ENCODE measurements at regions not wholly inside any gene's neighbourhood (a gene's known extent, or its start where the extent isn't known, plus 50 kb on each side); places are given as distances from the start of the nearest gene placed in this dataset.

GRCh38 chr7:114784746-114785145 lies 137.1 kb upstream of the MDFIC start:
- TF ChIP-seq POLR2A (IDR thresholded peaks at IDR 0.05) (no peak), CTCF (IDR thresholded peaks at IDR 0.05) (no peak)
- no peak for DNase-seq
- 63 to 86% methylated on average over 1 of the region's 1 CpG for WGBS, 2 donors
- intact Hi-C loops (cut with DNase I), result no loop called here
- H3K27me3 ChIP-seq, result no peaks in the 10 kb centered on the region
- no peak overlapping the region for H3K4me3 ChIP-seq (replicated peaks in 1 of 3)
- no peaks in the 10 kb centered on the region for H3K36me3 ChIP-seq
- no peaks in the 10 kb centered on the region for H3K9me3 ChIP-seq
- no peaks in the 10 kb centered on the region for H3K4me1 ChIP-seq
- no peak overlapping the region for H3K27ac ChIP-seq

GRCh38 chr7:114785496-114785895 lies 136.4 kb upstream of the MDFIC start:
- TF ChIP-seq CTCF (IDR thresholded peaks at IDR 0.05) (no peak), POLR2A (IDR thresholded peaks at IDR 0.05) (no peak)
- Histone ChIP-seq H3K27ac (no peak overlapping the region), H3K27me3 (no peaks in the 10 kb centered on the region), H3K4me1 (no peaks in the 10 kb centered on the region), H3K9me3 (no peaks in the 10 kb centered on the region), H3K4me3 (replicated peaks in 1 of 3) (no peak overlapping the region), H3K36me3 (no peaks in the 10 kb centered on the region)
- WGBS, 2 donors, result 47 to 53% methylated on average over 3 of the region's 3 CpGs
- no peak for DNase-seq
- intact Hi-C loops (cut with DNase I), result no loop called here

GRCh38 chr7:114786455-114786854 lies 135.4 kb upstream of the MDFIC start:
- no peaks in the 10 kb centered on the region for H3K9me3 ChIP-seq
- no peak overlapping the region for H3K4me3 ChIP-seq (replicated peaks in 1 of 3)
- intact Hi-C loops (cut with DNase I), result no loop called here
- H3K27ac ChIP-seq, result no peak overlapping the region
- TF ChIP-seq CTCF (IDR thresholded peaks at IDR 0.05), result no peak
- TF ChIP-seq POLR2A (IDR thresholded peaks at IDR 0.05), result no peak
- no peaks in the 10 kb centered on the region for H3K36me3 ChIP-seq
- H3K27me3 ChIP-seq, result no peaks in the 10 kb centered on the region
- no peaks in the 10 kb centered on the region for H3K4me1 ChIP-seq
- 83 to 86% methylated on average over 7 of the region's 7 CpGs for WGBS, 2 donors
- no peak for DNase-seq

- no peaks in the 10 kb centered on the region for H3K9me3 ChIP-seq
- intact Hi-C loops (cut with DNase I), result no loop called here
- DNase-seq, result no peak
- no peak for TF ChIP-seq CTCF (IDR thresholded peaks at IDR 0.05)
- no peak for TF ChIP-seq POLR2A (IDR thresholded peaks at IDR 0.05)
- no peak overlapping the region for H3K4me3 ChIP-seq (replicated peaks in 1 of 3)
- 81 to 90% methylated on average over 1 of the region's 1 CpG for WGBS, 2 donors
- H3K4me1 ChIP-seq, result no peaks in the 10 kb centered on the region
- H3K27me3 ChIP-seq, result no peaks in the 10 kb centered on the region
- no peak overlapping the region for H3K27ac ChIP-seq
- H3K36me3 ChIP-seq, result no peaks in the 10 kb centered on the region
Observed at GRCh38 chr7:114787556-114787955, 134.3 kb upstream of the MDFIC start.

GRCh38 chr7:114788706-114789105 lies 133.2 kb upstream of the MDFIC start:
- TF ChIP-seq POLR2A (IDR thresholded peaks at IDR 0.05) (no peak), CTCF (IDR thresholded peaks at IDR 0.05) (no peak)
- Histone ChIP-seq H3K4me1 (no peaks in the 10 kb centered on the region), H3K27me3 (no peaks in the 10 kb centered on the region), H3K4me3 (replicated peaks in 1 of 3) (no peak overlapping the region), H3K36me3 (no peaks in the 10 kb centered on the region), H3K9me3 (no peaks in the 10 kb centered on the region), H3K27ac (no peak overlapping the region)
- DNase-seq, result no peak
- intact Hi-C loops (cut with DNase I), result no loop called here
- WGBS, 2 donors, result 94 to 95% methylated on average over 4 of the region's 4 CpGs
